ENCODE measurements at regions not wholly inside any gene's neighbourhood (a gene's known extent, or its start where the extent isn't known, plus 50 kb on each side); places are given as distances from the start of the nearest gene placed in this dataset.

- no peak overlapping the region for H3K4me3 ChIP-seq (replicated peaks in 1 of 3; ENCODE audit: insufficient read depth in 1 of 3, low read depth in 2 of 3, low read length in 3 of 3)
- no peak for ATAC-seq
- no peaks in the 10 kb centered on the region for H3K36me3 ChIP-seq (replicated peaks in 1 of 2; ENCODE audit: control insufficient read depth in 1 of 2, insufficient read depth in 2 of 2, low read length in 2 of 2)
- no peak for DNase-seq (ENCODE audit: low spot score)
- H4K20me1 ChIP-seq (ENCODE audit: insufficient read depth, low read length) = no peaks in the 10 kb centered on the region
- H3K27me3 ChIP-seq (ENCODE audit: control insufficient read depth in 1 of 2, insufficient read depth in 2 of 2, low read length in 2 of 2) = peaks cover 4 to 13% of the 10 kb centered on the region in 2 experiments; a peak in 3 of 5 replicates
- no peak overlapping the region for H3K9ac ChIP-seq (ENCODE audit: insufficient read depth, low read depth, low read length)
- H2AFZ ChIP-seq (ENCODE audit: low read length) = no peak overlapping the region
- TF ChIP-seq MYPOP (CRISPR knock-in tag; IDR thresholded peaks at IDR 0.05) (no peak), FOXP4 (CRISPR knock-in tag; IDR thresholded peaks at IDR 0.05) (no peak), GLI4 (CRISPR knock-in tag; IDR thresholded peaks at IDR 0.05; ENCODE audit: borderline replicate concordance) (no peak), ZFP90 (CRISPR knock-in tag; IDR thresholded peaks at IDR 0.05; ENCODE audit: borderline replicate concordance) (no peak)
- no peak for FAIRE-seq
- intact Hi-C loops (cut with micrococcal nuclease; ENCODE audit: unreplicated experiment) = no loop called here
- H3K9me3 ChIP-seq (ENCODE audit: low read length) = no peaks in the 10 kb centered on the region
- 28% methylated on average over 4 of the region's 5 CpGs for WGBS (ENCODE audit: low lambda C conversion rate)
- ChIA-PET POLR2A (no interaction called here), CTCF (ENCODE audit: low intra/inter-chr PET ratio, low total read pairs) (no interaction called here)
- no peak overlapping the region for H3K27ac ChIP-seq (ENCODE audit: extremely low read length, insufficient read depth, low read length)
- H3K4me1 ChIP-seq (ENCODE audit: insufficient read depth, low read length) = no peaks in the 10 kb centered on the region
- no TSS peak for BruUV-seq (replicated peaks)
- H3K79me2 ChIP-seq (ENCODE audit: insufficient read depth, low read length) = no peaks in the 10 kb centered on the region
- H3K4me2 ChIP-seq (ENCODE audit: low read depth, low read length) = no peak overlapping the region
- in situ Hi-C loops (cut with HindIII; ENCODE audit: extremely low pct_ligation_motif_present, low pct_unique_long_range_greater_than_20kb) = no loop called here
These were observed 233.8 kb upstream of the SKOR2 start for GRCh38 chr18:47485221-47485797.

- H3K27me3 ChIP-seq (ENCODE audit: control insufficient read depth in 1 of 2, insufficient read depth in 2 of 2, low read length in 2 of 2) = peaks cover 4 to 13% of the 10 kb centered on the region in 2 experiments; a peak in 3 of 5 replicates
- CTCF ChIA-PET (ENCODE audit: low intra/inter-chr PET ratio, low total read pairs) = no interaction called here
- TF ChIP-seq NFYB (CRISPR knock-in tag; IDR thresholded peaks at IDR 0.05) (no peak), SNAPC4 (CRISPR knock-in tag; IDR thresholded peaks at IDR 0.05) (no peak), CENPT (CRISPR knock-in tag; IDR thresholded peaks at IDR 0.05; ENCODE audit: low read depth) (no peak), KAT2B (IDR thresholded peaks at IDR 0.05; ENCODE audit: borderline replicate concordance, low read depth, low read length) (no peak), ZNF672 (CRISPR knock-in tag; IDR thresholded peaks at IDR 0.05) (no peak)
These were observed 232.6 kb upstream of the SKOR2 start for GRCh38 chr18:47484068-47484467.

More at GRCh38 chr18:47484068-47484467, 232.6 kb upstream of the SKOR2 start:
- H3K4me3 ChIP-seq (replicated peaks in 1 of 3; ENCODE audit: insufficient read depth in 1 of 3, low read depth in 2 of 3, low read length in 3 of 3) = no peak overlapping the region
- WGBS (ENCODE audit: low lambda C conversion rate) = 11% methylated on average over 2 of the region's 2 CpGs
- intact Hi-C loops (cut with micrococcal nuclease; ENCODE audit: unreplicated experiment) = no loop called here
- H3K36me3 ChIP-seq (replicated peaks in 1 of 2; ENCODE audit: control insufficient read depth in 1 of 2, insufficient read depth in 2 of 2, low read length in 2 of 2) = no peaks in the 10 kb centered on the region
- H3K9me3 ChIP-seq (ENCODE audit: low read length) = no peaks in the 10 kb centered on the region
- no TSS peak for BruUV-seq (replicated peaks)
- DNase-seq (ENCODE audit: low spot score) (no peak), ATAC-seq (no peak), FAIRE-seq (no peak)
- H3K4me2 ChIP-seq (ENCODE audit: low read depth, low read length) = no peak overlapping the region
- no peak overlapping the region for H3K9ac ChIP-seq (ENCODE audit: insufficient read depth, low read depth, low read length)
- no peak overlapping the region for H2AFZ ChIP-seq (ENCODE audit: low read length)
- H4K20me1 ChIP-seq (ENCODE audit: insufficient read depth, low read length) = no peaks in the 10 kb centered on the region
- H3K4me1 ChIP-seq (ENCODE audit: insufficient read depth, low read length) = no peaks in the 10 kb centered on the region
- no peak overlapping the region for H3K27ac ChIP-seq (ENCODE audit: extremely low read length, insufficient read depth, low read length)
- no peaks in the 10 kb centered on the region for H3K79me2 ChIP-seq (ENCODE audit: insufficient read depth, low read length)
- in situ Hi-C loops (cut with HindIII; ENCODE audit: extremely low pct_ligation_motif_present, low pct_unique_long_range_greater_than_20kb) = no loop called here
- POLR2A ChIA-PET = no interaction called here
